H1 (cell line): ENCODE measurements at regions not wholly inside any gene's neighbourhood (a gene's known extent, or its start where the extent isn't known, plus 50 kb on each side); places are given as distances from the start of the nearest gene placed in this dataset.

ENCODE experiments used
- ATF3 ChIP-seq: IDR thresholded peaks from 2 replicates; pipeline ENCODE4 v1.6.1; 2011; ENCODE audit warnings: low read depth, mild to moderate bottlenecking, low read length; ENCODE audit not compliant: insufficient read depth
- CBX8 ChIP-seq: fragments of 300-800, 300-1000 bp; sonication (generic); IDR thresholded peaks from 2 replicates; pipeline ENCODE4 v1.7.1; 2016; ENCODE audit warnings: low read depth, low read length, borderline replicate concordance
- CTCF ChIP-seq, 3 experiments: IDR thresholded peaks; 1 replicate in 2 of 3; 2 replicates in 1 of 3; pipeline versions ENCODE4 v1.5.1 to v1.6.1; 2011; ENCODE audit warnings: low read length in 3 of 3, mild to moderate bottlenecking in 3 of 3, inconsistent platforms in 2 of 3, low read depth in 1 of 3, moderate library complexity in 1 of 3; ENCODE audit not compliant: insufficient read depth in 1 of 3; ENCODE audit errors: control extremely low read depth in 1 of 3
- E2F6 ChIP-seq: IDR thresholded peaks from 2 replicates; pipeline ENCODE4 v1.6.1; 2012; ENCODE audit warnings: inconsistent platforms
- EGR1 ChIP-seq: IDR thresholded peaks from 2 replicates; pipeline ENCODE4 v1.6.1; 2011; ENCODE audit warnings: low read depth, low read length, borderline replicate concordance
- EZH2 ChIP-seq: fragments of 200-600 bp; sonication (generic); IDR thresholded peaks from 2 replicates; pipeline ENCODE4 v1.7.1; 2012; ENCODE audit warnings: low read depth, mild to moderate bottlenecking, moderate library complexity, low read length, inconsistent platforms; ENCODE audit not compliant: severe bottlenecking
- GABPA ChIP-seq: IDR thresholded peaks from 2 replicates; pipeline ENCODE4 v1.6.1; 2011; ENCODE audit warnings: mild to moderate bottlenecking, low read length, moderate library complexity, borderline replicate concordance; ENCODE audit not compliant: insufficient read depth
- HDAC6 ChIP-seq: IDR thresholded peaks from one replicate; pipeline ENCODE4 v1.7.1; 2012; ENCODE audit warnings: low read depth, mild to moderate bottlenecking, inconsistent platforms, low read length, moderate library complexity
- JUND ChIP-seq: IDR thresholded peaks from 2 replicates; pipeline ENCODE4 v1.6.1; 2011; ENCODE audit warnings: mild to moderate bottlenecking, improper control_type of control experiment, low read length
- NANOG ChIP-seq: IDR thresholded peaks from 2 replicates; pipeline ENCODE4 v1.6.1; 2011; ENCODE audit warnings: low read length, low read depth, mild to moderate bottlenecking, inconsistent platforms; ENCODE audit not compliant: insufficient read depth, poor library complexity, severe bottlenecking
- POLR2AphosphoS5 ChIP-seq: IDR thresholded peaks from 2 replicates; pipeline ENCODE4 v1.6.1; 2011; ENCODE audit warnings: low read depth, low read length
- POU5F1 ChIP-seq: IDR thresholded peaks from 2 replicates; pipeline ENCODE4 v1.6.1; 2011; ENCODE audit warnings: low read depth, mild to moderate bottlenecking, low read length, moderate library complexity
- RXRA ChIP-seq: IDR thresholded peaks from 2 replicates; pipeline ENCODE4 v1.6.1; 2011; ENCODE audit warnings: low read depth, mild to moderate bottlenecking, low read length, moderate library complexity; ENCODE audit not compliant: insufficient read depth
- SP2 ChIP-seq: IDR thresholded peaks from 2 replicates; pipeline ENCODE4 v1.6.1; 2012; ENCODE audit warnings: mild to moderate bottlenecking, low read length, inconsistent platforms
- SRF ChIP-seq: IDR thresholded peaks from 2 replicates; pipeline ENCODE4 v1.6.1; 2011; ENCODE audit warnings: mild to moderate bottlenecking, low read depth, low read length, moderate library complexity
- TCF12 ChIP-seq: IDR thresholded peaks from 2 replicates; pipeline ENCODE4 v1.6.1; 2011; ENCODE audit warnings: low read depth, mild to moderate bottlenecking, low read length
- ZNF274 ChIP-seq: IDR thresholded peaks from 2 replicates; pipeline ENCODE4 v1.7.0; 2012; ENCODE audit warnings: low read length, borderline replicate concordance; ENCODE audit errors: extremely low read depth

- TF ChIP-seq EZH2 (no peak), GABPA (no peak), RXRA (no peak), JUND (no peak), E2F6 (no peak), NANOG (no peak), EGR1 (no peak), ZNF274 (no peak), ATF3 (no peak), HDAC6 (no peak), CBX8 (no peak), POLR2AphosphoS5 (no peak), SRF (no peak), POU5F1 (no peak), SP2 (no peak), CTCF (IDR thresholded peaks at IDR 0.05; ENCODE audit: control extremely low read depth in 1 of 3, insufficient read depth in 1 of 3, low read depth in 1 of 3, low read length in 3 of 3) (no peak), TCF12 (no peak)
Measured at GRCh38 chr10:58079461-58079860, 188.2 kb downstream of the IPMK start (continued).
